Testis (tissue), 2 donors: ENCODE measurements at regions not wholly inside any gene's neighbourhood (a gene's known extent, or its start where the extent isn't known, plus 50 kb on each side); places are given as distances from the start of the nearest gene placed in this dataset.

ENCODE experiments used
- CTCF ChIP-seq, 3 experiments: fragments of 450-650 bp in 2 of 3; fragments of 200-600 bp in 1 of 3; sonication (generic) in 1 of 3; IDR thresholded peaks; one replicate each; pipeline ENCODE4 v1.5.1; 2016 to 2019; ENCODE audit warnings: antibody characterized with exemption in 3 of 3, mild to moderate bottlenecking in 2 of 3, moderate library complexity in 1 of 3
- POLR2A ChIP-seq: fragments of 450-650 bp; IDR thresholded peaks from one replicate; pipeline ENCODE4 v1.6.1; 2017; ENCODE audit warnings: antibody characterized with exemption, mild to moderate bottlenecking, moderate library complexity

GRCh38 chr3:189099031-189099471, 72.7 kb upstream of the TPRG1 start:
- TF ChIP-seq CTCF (IDR thresholded peaks at IDR 0.05) (no peak), POLR2A (no peak)
